ENCODE measurements at regions not wholly inside any gene's neighbourhood (a gene's known extent, or its start where the extent isn't known, plus 50 kb on each side); places are given as distances from the start of the nearest gene placed in this dataset.

DNA sequence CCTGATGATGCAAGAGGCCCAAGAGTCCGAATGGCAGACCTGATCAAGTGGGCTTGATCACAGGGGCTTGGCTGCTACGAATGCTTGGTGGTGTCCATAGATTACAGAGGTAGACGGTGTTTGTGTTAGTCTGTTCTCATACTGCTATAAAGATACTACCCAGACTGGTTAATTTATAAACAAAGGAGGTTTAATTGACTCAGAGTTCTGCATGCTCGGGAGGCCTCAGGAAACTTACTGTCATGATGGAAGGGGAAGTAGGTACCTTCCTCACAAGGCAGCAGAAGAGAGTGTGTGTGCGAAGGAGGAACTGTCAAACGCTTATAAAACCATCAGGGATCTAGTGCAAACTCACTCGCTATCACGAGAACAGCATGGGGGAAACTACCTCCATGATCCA is 268.9 kb upstream of the KLF6 start:
- DNase-seq (ENCODE audit: low read depth): no peak

DNA sequence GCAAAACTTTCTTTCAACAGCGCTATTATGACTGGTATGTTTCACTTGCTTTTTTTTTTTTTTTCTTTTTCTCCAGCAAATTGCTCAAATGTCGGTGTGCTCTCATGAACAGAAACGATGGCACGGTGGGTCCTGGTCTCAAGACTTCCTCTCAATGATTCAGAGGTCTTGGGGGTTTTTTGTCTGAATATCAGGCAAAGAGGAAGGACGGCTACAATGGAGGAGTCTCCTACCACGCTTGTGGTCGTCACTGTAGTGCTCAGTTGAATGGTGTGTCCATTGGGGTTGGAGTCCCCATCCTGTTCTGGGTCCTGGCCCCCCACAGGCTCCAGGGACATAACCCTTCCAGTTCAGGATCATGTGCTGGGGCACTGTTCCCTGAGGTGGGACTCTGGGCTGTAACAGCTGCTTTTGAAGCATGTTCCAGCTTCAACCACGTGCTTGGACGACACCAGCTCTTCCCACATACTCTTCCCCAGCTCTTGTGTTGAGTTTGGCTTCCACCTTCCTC is 266.7 kb upstream of the KLF6 start:
- no peak for DNase-seq (ENCODE audit: low read depth)

DNA sequence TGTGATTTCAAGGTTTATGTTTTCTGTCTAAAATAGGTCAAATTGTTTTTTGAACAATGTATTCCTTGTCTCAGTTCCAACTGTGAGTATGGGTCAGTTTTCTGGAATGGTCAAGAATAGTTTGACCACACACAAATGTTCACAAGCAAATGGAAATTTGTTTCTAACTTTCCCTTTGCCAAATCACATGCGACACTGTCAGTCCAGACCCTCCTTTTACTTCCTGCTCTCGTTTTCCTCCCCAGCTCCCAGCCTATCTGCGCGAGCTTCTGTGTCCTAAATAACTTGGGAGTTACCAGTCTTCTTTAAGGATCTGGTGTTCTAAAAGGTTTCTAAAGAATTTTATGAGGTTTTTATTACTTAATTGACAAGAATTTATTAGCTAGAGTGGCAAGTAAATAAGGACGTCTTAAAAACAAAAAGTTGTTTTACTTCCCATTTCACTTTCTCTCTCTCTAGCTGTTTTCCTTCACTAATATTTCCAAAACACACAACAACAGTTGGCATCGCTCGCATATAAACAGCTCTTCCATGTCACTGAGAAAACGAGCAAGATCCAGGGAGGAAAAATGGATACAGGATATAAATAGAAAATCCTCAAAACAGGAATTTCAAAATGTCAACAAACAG is 266.1 kb upstream of the KLF6 start:
- DNase-seq (ENCODE audit: low read depth): peak; percentile 67

DNA sequence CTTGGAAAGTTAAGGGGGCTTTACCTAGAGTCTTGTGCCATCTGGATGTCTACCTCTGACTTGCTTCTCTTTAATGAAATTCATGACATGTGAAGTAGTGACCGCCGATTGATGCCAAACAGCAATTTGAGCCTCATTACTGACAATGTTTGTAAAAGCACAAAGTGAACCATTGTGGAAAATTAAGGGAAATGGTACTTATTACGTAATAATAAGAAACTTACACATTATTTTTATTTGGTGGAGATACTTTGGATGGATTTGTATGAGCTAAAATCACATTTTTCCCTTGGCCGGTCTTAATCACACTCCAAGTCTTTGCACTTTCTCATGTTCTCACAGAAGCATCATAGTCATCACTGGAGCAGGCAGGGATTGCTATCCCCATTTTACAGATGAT is 265.1 kb upstream of the KLF6 start:
- no peak for DNase-seq (ENCODE audit: low read depth)

DNA sequence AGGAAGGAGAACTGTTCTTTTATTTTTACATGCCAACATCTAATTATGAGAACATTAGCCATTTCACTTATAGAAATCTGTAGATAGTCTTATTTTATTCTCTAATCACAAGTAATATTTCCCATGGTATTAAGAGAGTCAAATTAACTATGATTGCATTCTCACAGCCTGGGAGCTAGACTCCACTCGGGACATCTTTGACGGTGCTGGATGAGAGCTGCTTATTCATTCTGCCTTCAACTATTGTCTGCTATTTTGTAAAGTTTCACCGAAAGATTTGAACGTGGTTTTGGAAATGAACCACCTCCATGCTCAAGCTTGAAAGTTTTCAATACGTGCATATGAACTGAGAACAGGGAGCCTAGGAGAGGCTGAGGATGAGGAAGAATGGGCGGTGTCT is 264.3 kb upstream of the KLF6 start:
- DNase-seq (ENCODE audit: low read depth): no peak

DNA sequence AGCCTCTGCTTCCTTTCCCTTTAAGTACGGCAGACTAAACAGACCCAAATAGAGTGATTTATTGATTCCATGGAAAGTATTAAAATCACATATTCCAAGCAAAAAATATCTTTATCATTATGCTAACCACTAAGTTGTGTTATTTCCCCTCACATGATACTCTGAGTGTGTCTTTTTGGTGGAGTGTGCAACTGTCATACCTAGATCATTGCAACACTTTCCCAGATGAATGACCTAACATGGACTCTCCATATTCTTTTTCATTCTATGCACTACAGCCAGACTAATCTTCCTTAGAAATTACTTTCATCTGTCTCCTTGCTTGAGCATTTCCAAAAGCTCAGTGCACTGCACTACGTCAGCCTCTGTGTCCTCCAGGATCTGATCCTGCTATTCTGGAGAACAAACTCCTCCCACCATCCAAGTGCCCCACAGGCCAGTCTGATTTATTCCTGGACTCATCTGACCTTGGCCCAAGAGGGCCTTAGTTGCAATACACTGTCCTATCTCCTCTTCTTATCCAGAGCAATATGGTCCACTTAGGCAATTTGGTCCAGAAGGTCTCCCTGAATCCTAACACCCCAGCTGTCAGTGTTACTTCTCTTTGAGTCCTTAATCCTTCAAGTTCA is 263.3 kb upstream of the KLF6 start:
- no peak for DNase-seq (ENCODE audit: low read depth)

DNA sequence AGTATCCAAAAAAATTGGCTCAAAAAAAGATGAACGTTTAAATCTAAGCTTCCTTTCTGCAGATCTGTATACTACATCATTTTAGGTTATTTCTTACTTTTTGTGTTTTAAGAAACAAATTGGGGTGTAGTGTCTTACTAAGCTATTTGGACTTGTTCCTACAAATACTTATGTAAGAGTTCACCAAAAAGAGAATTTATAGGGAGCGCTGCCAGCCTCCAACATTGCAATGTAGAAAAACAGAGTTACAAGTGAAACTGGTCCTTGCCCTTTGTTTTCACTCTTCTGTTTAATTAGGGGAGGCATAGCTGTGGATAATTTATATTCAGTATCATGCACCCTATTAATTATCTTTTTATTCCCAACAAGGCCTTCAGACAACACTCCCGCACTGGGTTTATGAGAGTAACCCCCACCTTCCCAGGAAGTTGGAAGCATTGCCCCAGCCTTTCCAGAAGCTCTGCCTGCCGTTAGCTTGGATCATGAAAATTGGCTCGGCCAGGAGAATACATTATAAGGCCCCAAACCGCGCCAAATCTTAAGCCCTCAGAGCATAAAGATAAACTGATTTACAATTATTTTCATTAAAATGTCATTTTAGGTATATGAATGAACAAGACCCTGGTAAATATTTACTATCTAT is 261.8 kb upstream of the KLF6 start:
- no peak for DNase-seq (ENCODE audit: low read depth)

DNA sequence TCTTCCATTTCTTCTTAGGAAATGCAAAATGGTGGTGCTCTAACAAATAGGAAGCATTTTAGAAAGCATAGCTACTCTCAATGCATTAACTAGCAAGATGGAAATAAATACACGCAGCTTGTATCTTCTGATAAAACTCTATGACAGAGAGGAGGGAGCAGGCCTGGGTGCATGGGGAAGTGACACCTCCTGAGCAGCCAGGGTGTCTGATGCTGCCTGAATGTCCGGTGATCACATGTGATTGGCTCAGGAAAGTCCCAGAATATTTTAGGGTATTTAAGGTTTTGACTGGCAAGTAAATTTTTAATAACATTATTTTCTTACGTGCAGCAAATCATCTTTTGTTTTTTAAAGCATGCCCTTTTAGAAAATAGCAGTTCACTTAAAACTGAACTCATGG is 261.0 kb upstream of the KLF6 start:
- no peak for DNase-seq (ENCODE audit: low read depth)

DNA sequence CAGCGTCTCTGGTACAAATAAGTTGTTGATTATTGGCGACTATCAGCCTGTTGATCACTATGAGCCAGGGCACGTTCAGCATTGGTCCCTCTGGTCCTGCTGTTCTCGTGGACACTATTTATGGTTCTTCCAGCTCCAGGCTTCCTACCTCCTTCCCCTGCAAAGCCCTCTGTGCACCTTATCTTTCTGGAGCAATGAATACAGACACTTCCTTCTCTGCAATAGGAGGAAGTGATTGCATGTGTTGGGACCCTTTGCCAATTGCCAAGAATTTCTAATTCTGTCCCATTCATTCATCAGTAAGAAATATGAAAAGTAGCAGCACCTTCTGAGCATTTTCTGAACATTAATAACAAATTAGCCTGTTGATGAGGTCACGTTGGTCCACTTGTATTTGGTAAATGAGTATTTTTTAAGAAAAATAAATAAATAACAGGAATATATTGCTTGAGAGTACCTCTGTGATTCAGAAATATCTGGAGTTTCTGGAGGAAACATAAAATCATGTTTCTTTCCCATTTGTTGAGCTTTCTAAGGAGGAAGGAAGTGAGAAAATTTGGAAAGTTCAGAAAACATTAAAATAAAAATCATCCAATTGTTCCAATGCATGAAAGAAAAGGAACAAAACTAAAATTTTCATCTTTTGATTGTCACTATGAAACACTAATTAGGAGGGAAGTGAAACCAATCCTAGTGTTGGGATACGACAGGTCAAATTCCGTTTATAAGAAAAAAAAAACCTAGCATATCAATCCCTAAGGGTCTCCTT is 259.1 kb upstream of the KLF6 start:
- no peak for DNase-seq (ENCODE audit: low read depth)

DNA sequence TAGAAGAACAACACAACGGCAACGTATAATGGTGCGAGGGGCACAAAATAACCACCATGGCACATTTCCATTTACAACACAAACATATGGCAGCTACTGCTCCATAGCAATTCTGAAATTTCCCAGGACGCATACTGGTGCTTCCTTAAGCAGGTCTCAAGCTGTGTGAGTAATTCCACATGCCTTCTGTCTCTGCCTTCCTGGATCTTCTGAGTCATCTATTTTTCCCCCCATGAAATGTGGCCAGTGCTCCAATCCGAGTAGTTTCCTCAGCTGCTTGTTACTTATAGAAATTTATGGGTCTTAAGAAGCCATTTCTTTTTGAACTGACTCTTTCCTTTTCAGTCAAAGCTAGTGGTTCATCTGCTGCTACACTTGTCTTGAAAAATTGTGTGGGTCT is 256.6 kb upstream of the KLF6 start:
- DNase-seq (ENCODE audit: low read depth): peak; percentile 6

DNA sequence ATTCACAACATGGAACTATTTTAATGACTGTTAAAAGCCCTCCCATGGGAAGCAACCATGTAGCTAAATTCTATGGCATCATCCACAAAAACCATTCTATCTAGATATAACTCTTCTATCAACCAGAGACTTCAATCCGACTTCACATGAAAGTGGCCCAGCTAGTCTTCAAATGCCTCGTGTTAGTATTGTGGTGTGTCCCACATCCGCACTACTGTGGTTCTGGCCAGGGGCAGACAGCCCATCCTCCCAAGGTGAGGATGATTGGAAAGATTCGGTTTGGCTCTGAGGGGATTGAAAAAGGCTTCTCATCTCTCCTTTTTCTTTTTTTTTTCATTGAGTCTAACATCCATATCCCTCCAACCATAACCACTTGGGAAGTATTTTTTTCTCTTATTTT is 253.0 kb upstream of the KLF6 start:
- no peak for DNase-seq (ENCODE audit: low read depth)

DNA sequence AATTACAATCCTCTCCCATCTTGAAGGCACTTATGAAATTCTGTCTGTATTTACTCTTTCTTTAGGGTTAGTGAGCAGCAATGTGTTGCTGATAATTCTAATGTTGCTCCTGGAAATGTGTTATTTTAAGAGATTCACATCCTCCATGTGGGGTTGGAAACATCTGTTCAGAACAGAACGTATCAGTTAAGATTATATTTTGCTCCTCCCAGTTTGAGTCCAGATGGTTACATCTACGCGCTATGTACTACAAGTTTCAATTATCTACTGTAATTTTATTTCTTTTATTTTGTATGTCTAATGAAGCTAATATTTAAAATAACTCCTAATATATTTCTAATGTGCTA is 250.6 kb upstream of the KLF6 start:
- no peak for DNase-seq (ENCODE audit: low read depth)

DNA sequence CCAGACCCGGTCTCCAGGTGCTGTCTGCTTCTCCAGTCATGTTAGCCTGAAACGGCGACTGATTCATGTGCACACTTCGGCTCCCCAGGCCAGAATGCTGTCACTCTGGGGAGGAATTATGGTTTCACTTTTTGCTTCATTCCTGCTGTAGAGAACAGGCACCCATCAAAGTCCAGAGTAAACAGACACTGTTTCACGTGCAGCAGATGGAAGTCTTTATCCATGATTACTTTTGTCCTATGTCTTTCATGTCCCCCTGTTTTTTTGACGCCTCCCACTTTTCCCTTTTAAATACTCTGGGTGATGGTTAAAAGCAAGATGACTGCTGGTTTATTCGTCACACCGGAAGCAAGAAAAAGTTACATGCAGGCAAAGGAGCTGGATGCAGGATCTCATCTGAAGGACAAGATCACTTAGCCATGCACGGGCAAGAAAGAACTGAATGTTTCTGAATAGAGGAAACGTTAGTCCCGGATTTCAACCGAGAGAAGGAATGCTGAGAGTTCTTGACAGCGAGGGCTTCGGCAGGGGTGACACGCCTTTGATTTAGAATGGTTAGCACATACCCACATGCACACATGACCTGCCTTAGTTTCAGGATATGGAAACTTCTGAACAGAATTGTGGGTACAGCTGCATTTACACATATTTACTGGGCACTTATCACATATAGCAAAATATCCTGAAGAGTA is 250.0 kb upstream of the KLF6 start:
- peak; percentile 73 for DNase-seq (ENCODE audit: low read depth)

DNA sequence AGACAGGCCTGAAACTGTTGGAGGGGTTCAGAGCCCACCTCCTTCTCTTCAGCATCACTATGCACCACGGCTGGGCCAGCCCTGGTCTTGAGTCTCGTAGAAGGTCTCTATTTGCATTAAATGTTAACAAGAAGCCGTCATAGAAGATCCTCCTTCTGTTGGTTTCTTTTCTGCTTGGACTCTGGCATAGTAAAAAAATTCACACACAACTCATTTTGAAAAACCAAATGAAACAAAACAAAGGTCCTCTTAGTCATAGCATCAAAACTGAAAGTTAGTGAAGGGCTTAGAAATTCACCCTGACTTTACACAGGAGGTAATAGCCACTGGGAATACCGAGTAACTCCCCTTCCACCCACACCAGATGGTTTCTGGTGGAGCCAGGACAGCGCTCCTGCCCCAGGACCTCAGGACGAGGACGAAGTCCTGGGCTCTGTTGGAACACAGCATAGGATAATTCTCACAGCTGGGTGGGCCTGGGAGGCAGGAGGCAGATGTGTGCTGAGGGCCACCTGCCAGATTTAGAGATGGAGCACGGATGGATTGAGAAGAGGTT is 248.4 kb upstream of the KLF6 start:
- peak; percentile 15 for DNase-seq (ENCODE audit: low read depth)

DNA sequence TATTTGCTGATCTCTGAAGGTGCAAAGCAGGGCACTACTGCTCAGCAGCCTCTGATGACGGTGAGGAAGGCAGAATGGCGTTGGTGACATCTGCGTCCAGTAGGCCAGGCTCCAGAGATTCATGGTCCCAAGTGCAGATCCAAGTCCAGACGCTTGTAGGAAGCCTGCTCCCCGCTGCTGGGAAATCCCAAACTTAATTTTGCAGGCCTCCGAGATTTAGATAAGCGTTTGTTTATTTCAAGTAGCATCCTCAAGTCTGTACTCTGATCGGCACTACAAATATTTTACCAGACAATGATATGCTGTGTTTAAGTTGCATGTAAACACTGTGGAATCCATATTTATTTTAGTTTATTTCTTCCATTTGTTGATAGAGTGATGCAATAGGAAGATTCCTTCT is 244.9 kb upstream of the KLF6 start:
- no peak for DNase-seq (ENCODE audit: low read depth)

DNA sequence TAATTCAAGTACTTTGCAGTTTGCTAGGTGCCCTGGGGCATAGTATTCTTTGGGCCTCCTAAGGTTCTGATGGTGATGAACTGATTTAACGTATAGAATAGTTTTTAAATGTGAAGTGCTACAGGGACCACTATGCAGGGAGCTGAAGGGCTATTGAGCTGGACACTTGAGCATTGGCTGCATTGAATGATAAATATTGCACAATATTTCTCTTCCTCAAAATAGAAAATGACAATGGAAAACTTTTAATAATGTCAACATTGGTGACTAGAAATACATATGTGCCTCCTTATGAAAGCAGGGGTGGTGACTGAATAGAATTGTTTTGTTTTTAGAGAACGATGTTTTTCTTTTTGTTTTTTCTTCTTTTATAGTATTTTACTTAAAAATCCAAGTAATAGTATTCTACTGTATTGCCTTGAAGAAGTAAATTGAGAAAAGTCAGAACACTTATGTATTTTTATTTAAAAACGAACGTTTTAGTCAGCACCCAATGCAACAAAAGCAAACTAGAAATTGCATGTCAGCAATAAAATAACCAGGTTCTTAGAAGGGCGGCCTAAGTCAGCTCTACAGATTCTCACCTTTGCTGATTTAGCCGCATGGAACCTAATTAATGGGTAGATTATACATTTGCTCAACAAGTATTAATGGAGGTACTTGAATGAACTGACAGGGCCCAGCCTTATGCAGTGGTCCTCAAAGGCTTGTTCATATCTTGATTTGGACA is 244.0 kb upstream of the KLF6 start:
- DNase-seq (ENCODE audit: low read depth): no peak

DNA sequence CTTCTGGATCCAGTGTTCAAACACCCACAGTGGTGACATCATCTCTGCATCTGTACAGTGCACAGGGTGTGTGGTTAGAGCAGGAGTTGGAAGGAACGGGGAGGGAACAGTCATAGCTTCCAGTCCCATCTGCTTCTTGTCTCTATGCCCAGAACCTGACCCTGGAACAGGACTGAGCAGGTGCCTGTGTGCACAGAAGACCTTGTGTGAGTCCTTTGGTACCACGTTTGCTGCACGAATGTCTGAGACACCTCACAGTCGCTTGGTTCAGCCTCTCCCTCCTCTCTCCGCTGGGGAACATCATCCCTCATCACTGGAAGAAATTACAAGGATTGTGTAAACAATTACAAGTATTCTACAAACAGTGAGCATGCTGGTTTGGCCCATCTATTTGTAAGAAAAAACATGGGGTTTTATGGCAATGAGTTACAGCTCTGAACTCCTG is 243.0 kb upstream of the KLF6 start:
- peak; percentile 33 for DNase-seq (ENCODE audit: low read depth)

DNA sequence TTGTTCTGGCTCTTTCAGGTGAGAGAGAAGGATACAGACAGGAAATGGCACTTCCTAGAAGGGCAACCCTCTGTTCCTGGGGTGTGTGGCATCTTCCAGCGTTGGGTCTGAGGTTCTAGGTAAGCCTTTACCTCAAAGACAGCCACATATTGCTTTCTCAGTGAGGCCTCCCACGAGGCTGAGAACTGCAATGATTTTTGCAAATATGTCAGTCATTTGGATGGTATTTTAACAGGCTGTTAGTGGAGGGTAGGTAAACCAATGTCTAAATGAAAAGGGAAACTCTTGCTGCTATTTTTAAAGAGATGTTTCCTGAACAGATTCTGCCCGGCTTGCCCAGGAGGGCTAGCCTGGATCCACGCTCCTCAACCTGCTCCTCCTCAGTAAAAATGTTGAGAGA is 240.3 kb upstream of the KLF6 start:
- peak; percentile 4 for DNase-seq (ENCODE audit: low read depth)

DNA sequence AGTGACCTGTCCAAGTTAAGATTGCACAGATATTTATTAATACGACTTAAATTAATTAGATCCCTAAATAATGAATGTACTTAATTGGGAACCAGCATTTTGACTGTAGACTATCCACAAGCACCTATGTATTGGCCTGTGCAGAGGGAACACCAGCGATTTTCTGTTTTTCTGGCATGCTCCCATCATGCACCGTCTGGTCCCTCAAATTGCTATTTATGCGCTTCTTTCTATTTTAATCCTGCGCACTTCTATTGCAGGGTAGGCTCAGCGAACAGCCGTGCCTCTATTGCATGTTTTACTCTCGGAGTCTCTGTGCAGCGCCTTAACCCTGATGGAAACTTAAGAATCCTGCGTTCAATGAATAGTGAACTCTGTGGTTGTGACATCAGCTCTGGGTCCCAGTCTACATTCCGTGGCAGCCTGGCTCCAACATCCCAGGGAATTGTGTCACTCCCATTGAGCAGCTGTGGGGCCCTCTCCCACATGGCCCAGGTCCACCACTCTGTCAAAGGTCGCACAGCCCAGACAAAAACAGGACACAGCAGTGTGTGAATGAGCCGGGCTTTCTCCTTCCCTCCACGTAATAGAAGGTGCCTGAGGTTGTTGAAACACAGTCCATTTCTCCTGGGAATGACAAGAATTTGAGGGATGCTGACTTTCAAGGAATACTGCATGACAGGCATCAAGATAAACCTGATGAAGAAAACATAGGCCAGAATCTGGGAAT is 239.7 kb upstream of the KLF6 start:
- DNase-seq (ENCODE audit: low read depth): peak; percentile 20

DNA sequence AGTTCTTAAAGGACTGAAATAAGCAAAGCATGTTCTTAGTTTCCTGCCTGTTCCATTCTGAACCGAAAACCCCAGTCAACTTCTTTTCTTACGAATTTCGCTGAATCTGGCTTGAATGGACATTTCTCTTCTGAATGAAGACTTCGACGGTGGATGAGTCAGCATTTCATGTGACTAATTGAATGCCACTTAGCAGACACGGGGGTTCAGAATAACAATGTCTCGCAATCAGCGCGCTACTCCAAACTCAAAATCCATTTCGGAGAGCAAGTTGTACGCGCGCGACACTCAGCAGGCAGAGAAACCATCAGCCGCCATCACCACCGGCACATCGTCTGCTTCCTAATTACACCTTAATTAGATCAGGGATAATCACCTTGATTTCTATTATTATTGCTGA is 239.0 kb upstream of the KLF6 start:
- peak; percentile 21 for DNase-seq (ENCODE audit: low read depth)

DNA sequence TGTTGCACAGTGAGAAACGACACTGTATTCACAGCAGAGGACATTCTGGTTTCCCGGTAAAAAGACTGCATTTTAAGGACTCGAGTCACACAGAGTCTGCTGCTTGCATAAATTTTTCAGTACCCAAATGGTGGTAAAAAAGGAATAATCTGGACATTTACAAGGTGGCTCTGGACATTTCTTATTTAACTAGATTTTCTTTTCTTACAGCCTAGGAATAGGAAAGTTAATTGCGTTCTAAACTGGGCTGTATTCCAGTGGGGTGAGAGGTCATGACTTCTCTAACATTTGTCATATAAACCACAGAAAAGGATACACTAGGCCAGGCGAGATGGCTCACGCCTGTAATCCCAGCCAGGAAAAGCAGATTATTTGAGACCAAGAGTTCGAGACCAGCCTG is 237.5 kb upstream of the KLF6 start:
- peak; percentile 75 for DNase-seq (ENCODE audit: low read depth)

Data from EH (cell line).